BLaER1 treated with 17β-estradiol and CSF1 and Interleukin-3, amounts not matched to agents 10 nM and 100 nM (cell line): ENCODE measurements at regions not wholly inside any gene's neighbourhood (a gene's known extent, or its start where the extent isn't known, plus 50 kb on each side); places are given as distances from the start of the nearest gene placed in this dataset.

Source experiments
- H3K27ac ChIP-seq, 11 experiments: shearing (Covaris generic); formaldehyde crosslinking; 2 replicates each; pipeline ENCODE4 v1.8.1; 2022
- H3K27me3 ChIP-seq, 11 experiments: shearing (Covaris generic); formaldehyde crosslinking; 2 replicates each; pipeline ENCODE4 v1.8.1; 2022
- H3K36me3 ChIP-seq, 11 experiments: shearing (Covaris generic); formaldehyde crosslinking; 2 replicates each; pipeline ENCODE4 v1.8.1; 2022
- H3K4me1 ChIP-seq, 10 experiments: shearing (Covaris generic); formaldehyde crosslinking; 2 replicates each; pipeline ENCODE4 v1.8.1; 2022
- H3K4me2 ChIP-seq, 11 experiments: shearing (Covaris generic); formaldehyde crosslinking; 2 replicates each; pipeline ENCODE4 v1.8.1; 2022
- H3K4me3 ChIP-seq, 10 experiments: shearing (Covaris generic); formaldehyde crosslinking; 2 replicates each; pipeline ENCODE4 v1.8.1; 2022
- H3K9ac ChIP-seq, 11 experiments: shearing (Covaris generic); formaldehyde crosslinking; 2 replicates each; pipeline ENCODE4 v1.8.1; 2022
- H3K9me3 ChIP-seq, 11 experiments: shearing (Covaris generic); formaldehyde crosslinking; replicated peaks in 1 of 11; 2 replicates each; pipeline ENCODE4 v1.8.1; 2022
- H4K20me1 ChIP-seq, 11 experiments: shearing (Covaris generic); formaldehyde crosslinking; 2 replicates each; pipeline ENCODE4 v1.8.1; 2022
- Cebpa-rat ChIP-seq, 11 experiments: shearing (Covaris generic); IDR thresholded peaks; 2 replicates each; pipeline ENCODE4 v1.8.1; 2022

GRCh38 chr12:28966046-28966780, 182.9 kb upstream of the FAR2 start:
- H3K4me2 ChIP-seq = no peak overlapping the region
- no peak overlapping the region for H3K9ac ChIP-seq
- no peak for TF ChIP-seq Cebpa-rat (IDR thresholded peaks at IDR 0.05)
- no peaks in the 10 kb centered on the region for H3K27me3 ChIP-seq
- H3K9me3 ChIP-seq = no peaks in the 10 kb centered on the region
- H3K36me3 ChIP-seq = no peaks in the 10 kb centered on the region
- H3K27ac ChIP-seq = no peak overlapping the region
- no peaks in the 10 kb centered on the region for H4K20me1 ChIP-seq
- no peak overlapping the region for H3K4me3 ChIP-seq
- H3K4me1 ChIP-seq = peaks cover 0 to 6% (median 0%) of the 10 kb centered on the region in 10 experiments; a peak in 3 of 20 replicates

- Histone ChIP-seq H3K4me2 (no peak overlapping the region), H3K9ac (no peak overlapping the region), H3K9me3 (no peaks in the 10 kb centered on the region), H3K36me3 (no peaks in the 10 kb centered on the region), H3K4me1 (0 out of 20 replicates have a peak, but pooled peaks cover 0 to under 1% (median 0%) of the 10 kb centered on the region in 10 experiments), H3K4me3 (no peak overlapping the region), H3K27me3 (no peaks in the 10 kb centered on the region), H4K20me1 (no peaks in the 10 kb centered on the region), H3K27ac (no peak overlapping the region)
- TF ChIP-seq Cebpa-rat (IDR thresholded peaks at IDR 0.05) = no peak
Observed at GRCh38 chr12:28967426-28967825, 181.7 kb upstream of the FAR2 start.

DNA sequence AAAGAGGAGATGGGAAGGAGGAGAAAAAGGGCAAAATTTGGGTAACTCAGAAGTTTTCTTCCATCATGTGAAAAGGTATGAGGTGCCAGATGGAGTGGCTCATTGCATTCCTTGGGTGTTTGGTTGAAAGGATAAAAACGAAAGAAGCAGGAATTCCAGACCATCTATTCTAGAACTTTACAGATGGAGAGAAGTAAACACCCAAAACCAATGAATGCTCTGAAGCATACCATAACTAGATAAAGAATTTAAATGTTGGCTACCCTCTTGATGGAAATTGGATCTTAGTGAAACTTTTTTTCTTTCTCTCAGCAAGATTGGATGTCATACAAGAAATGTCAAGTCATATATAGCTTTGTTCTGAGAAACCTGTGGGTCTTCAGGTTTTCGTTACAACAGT, 175.6 kb upstream of the FAR2 start:
- Histone ChIP-seq H3K27me3 (no peaks in the 10 kb centered on the region), H3K4me2 (no peak overlapping the region), H3K4me1 (no peaks in the 10 kb centered on the region), H3K27ac (no peak overlapping the region), H4K20me1 (no peaks in the 10 kb centered on the region), H3K9ac (no peak overlapping the region), H3K36me3 (no peaks in the 10 kb centered on the region), H3K4me3 (no peak overlapping the region), H3K9me3 (no peaks in the 10 kb centered on the region)
- TF ChIP-seq Cebpa-rat (IDR thresholded peaks at IDR 0.05) = no peak

- Histone ChIP-seq H3K4me3 (no peak overlapping the region), H3K27ac (no peak overlapping the region), H3K9me3 (no peaks in the 10 kb centered on the region), H4K20me1 (no peaks in the 10 kb centered on the region), H3K4me2 (no peak overlapping the region), H3K4me1 (no peaks in the 10 kb centered on the region), H3K9ac (no peak overlapping the region), H3K27me3 (no peaks in the 10 kb centered on the region), H3K36me3 (no peaks in the 10 kb centered on the region)
- TF ChIP-seq Cebpa-rat (IDR thresholded peaks at IDR 0.05) = no peak
Observed at GRCh38 chr12:28974166-28974565, 174.9 kb upstream of the FAR2 start.

DNA sequence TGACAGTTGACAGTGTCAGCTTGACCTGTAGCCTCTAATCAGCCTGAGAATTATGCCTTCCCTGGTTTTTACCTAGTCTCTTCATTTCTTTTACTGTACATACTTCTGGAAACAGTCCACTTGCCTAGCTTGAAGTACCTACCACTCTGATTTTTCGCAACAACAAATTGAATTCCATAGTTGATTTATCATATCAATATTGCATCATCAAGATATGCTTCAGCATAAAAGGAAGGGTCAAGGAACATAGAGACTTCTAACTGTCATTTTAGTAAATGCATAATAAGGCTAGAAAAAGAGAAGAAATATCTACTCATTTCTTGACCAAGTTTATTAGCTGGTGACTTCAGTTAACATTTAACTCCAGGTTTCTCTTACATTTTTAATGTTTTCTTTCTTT, 174.2 kb upstream of the FAR2 start:
- H3K27ac ChIP-seq = no peak overlapping the region
- H3K9ac ChIP-seq = no peak overlapping the region
- TF ChIP-seq Cebpa-rat (IDR thresholded peaks at IDR 0.05) = peak in 1 of 11 experiments; percentile 30; a peak in 1 of 22 replicates
- H3K4me3 ChIP-seq = no peak overlapping the region
- no peak overlapping the region for H3K4me2 ChIP-seq
- H3K27me3 ChIP-seq = no peaks in the 10 kb centered on the region
- no peaks in the 10 kb centered on the region for H3K9me3 ChIP-seq
- no peaks in the 10 kb centered on the region for H3K36me3 ChIP-seq
- no peaks in the 10 kb centered on the region for H4K20me1 ChIP-seq
- no peaks in the 10 kb centered on the region for H3K4me1 ChIP-seq

DNA sequence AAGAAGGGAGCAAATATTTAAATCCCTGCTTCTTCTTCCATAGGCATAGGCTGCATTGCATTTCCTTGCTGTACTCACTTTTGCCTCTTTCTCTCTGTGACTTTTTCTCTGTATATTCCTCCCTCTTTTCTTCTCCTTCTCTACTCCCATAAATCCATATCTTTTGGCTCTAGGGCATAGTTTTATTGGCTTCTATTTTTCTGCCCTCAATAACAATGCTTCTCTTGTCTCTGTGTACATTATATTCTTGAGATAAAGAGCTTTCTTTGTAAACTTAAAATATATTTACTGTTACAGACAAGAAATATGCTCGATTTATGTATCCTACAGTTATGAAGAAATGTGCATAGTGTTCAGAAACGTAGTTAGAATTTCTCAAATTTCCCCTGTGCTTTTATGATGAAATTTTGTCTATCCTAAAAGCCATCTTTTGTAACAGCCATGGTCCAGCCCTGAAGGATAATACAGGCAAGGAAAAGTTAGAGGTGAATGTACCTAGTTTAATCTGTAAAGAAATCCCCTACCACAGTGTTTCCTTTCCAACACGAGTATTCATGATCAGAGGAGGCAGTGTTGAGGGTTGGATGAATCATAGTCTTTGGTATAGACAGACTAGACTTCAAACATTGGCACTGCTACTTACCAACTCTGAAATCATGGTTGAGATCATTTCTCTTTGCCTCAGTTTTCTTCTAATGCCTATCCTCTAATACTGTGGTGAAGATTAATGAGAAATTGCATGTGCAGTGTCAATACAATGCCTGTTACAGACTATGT, 173.3 kb upstream of the FAR2 start:
- no peaks in the 10 kb centered on the region for H3K9me3 ChIP-seq
- no peaks in the 10 kb centered on the region for H3K27me3 ChIP-seq
- no peaks in the 10 kb centered on the region for H3K36me3 ChIP-seq
- no peak for TF ChIP-seq Cebpa-rat (IDR thresholded peaks at IDR 0.05)
- no peaks in the 10 kb centered on the region for H4K20me1 ChIP-seq
- no peak overlapping the region for H3K4me3 ChIP-seq
- H3K27ac ChIP-seq = no peak overlapping the region
- no peaks in the 10 kb centered on the region for H3K4me1 ChIP-seq
- H3K9ac ChIP-seq = no peak overlapping the region
- H3K4me2 ChIP-seq = no peak overlapping the region

- Histone ChIP-seq H3K36me3 (no peaks in the 10 kb centered on the region), H4K20me1 (no peaks in the 10 kb centered on the region), H3K4me3 (no peak overlapping the region), H3K27ac (no peak overlapping the region), H3K4me2 (no peak overlapping the region), H3K9me3 (no peaks in the 10 kb centered on the region), H3K27me3 (no peaks in the 10 kb centered on the region), H3K4me1 (no peaks in the 10 kb centered on the region), H3K9ac (no peak overlapping the region)
- no peak for TF ChIP-seq Cebpa-rat (IDR thresholded peaks at IDR 0.05)
Observed at GRCh38 chr12:28980436-28980835, 168.6 kb upstream of the FAR2 start.

DNA sequence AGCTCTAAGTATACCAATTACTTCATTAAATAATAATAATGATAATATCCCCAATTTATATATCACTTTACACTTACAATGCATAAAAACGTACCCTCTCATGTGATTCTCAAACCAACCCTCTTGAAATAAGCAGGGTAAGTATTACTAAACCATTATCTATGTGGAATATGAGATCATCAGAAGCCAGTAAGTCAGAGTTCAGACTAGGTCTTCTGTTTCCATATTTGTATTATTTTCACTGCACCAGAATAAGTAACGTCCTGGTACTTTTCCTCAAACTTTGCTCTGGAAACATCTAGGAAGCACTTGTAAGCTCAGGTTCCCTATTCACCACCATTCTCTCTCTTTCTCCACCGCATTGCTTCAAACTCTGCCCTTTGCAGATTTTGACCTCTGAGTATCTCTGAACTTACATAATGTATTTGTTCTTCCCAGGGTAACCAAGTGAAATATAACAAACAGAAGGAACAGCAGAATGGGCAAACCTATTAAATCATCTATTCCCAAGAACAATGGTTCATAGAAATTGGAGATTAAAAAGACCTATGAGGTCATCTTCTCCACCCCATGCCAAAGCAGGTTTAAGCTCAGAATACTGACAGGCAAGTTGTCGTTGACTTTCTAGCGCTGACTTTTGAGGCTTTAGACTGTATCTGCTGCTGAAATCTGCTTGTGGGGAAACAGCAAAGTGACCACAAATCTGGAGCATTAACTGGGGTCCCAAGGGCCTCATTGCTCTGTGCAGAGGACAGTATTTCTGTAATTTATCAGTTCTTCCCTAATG, 161.3 kb upstream of the FAR2 start:
- H3K4me2 ChIP-seq = no peak overlapping the region
- no peaks in the 10 kb centered on the region for H3K27me3 ChIP-seq
- TF ChIP-seq Cebpa-rat (IDR thresholded peaks at IDR 0.05) = no peak
- H3K36me3 ChIP-seq = no peaks in the 10 kb centered on the region
- no peak overlapping the region for H3K27ac ChIP-seq
- no peaks in the 10 kb centered on the region for H3K9me3 ChIP-seq
- no peak overlapping the region for H3K9ac ChIP-seq
- H4K20me1 ChIP-seq = no peaks in the 10 kb centered on the region
- no peak overlapping the region for H3K4me3 ChIP-seq
- no peaks in the 10 kb centered on the region for H3K4me1 ChIP-seq

GRCh38 chr12:28988325-28988704, 160.8 kb upstream of the FAR2 start:
- Histone ChIP-seq H3K27me3 (no peaks in the 10 kb centered on the region), H3K9me3 (no peaks in the 10 kb centered on the region), H3K4me1 (0 out of 20 replicates have a peak, but pooled peaks cover 0 to under 1% (median 0%) of the 10 kb centered on the region in 10 experiments), H3K27ac (no peak overlapping the region), H3K4me2 (no peak overlapping the region), H3K36me3 (no peaks in the 10 kb centered on the region), H3K4me3 (no peak overlapping the region), H4K20me1 (no peaks in the 10 kb centered on the region), H3K9ac (no peak overlapping the region)
- TF ChIP-seq Cebpa-rat (IDR thresholded peaks at IDR 0.05) = no peak
